WERI-Rb-1 (cell line): ENCODE measurements at regions not wholly inside any gene's neighbourhood (a gene's known extent, or its start where the extent isn't known, plus 50 kb on each side); places are given as distances from the start of the nearest gene placed in this dataset.
"Not testable (repeated sequence)": the region's sequence is repeated elsewhere in the genome, so short reads cannot be mapped to it uniquely, and the experiment has no call there.

Experiments used
- DNase-seq: peaks from one replicate; pipeline ENCODE4 v3.0.0-alpha.2; 2020
- H3K27ac ChIP-seq: fragments of 250-450 bp; sonication (Bioruptor Pico); 2 replicates; pipeline ENCODE4 v1.5.1; 2020; ENCODE audit warnings: mild to moderate bottlenecking, moderate library complexity
- H3K27me3 ChIP-seq: fragments of 250-450 bp; sonication (Bioruptor Pico); 2 replicates; pipeline ENCODE4 v1.5.1; 2021; ENCODE audit warnings: mild to moderate bottlenecking, low read depth, moderate library complexity; ENCODE audit not compliant: insufficient read depth, severe bottlenecking
- H3K36me3 ChIP-seq: fragments of 250-450 bp; sonication (Bioruptor Pico); 2 replicates; pipeline ENCODE4 v1.5.1; 2020; ENCODE audit warnings: mild to moderate bottlenecking, moderate library complexity
- H3K4me3 ChIP-seq: 2 replicates; pipeline ENCODE4 v1.5.1; 2011; ENCODE audit warnings: low read depth, mild to moderate bottlenecking, control low read depth, low read length
- H3K9me3 ChIP-seq: fragments of 250-450 bp; sonication (Bioruptor Pico); 2 replicates; pipeline ENCODE4 v1.5.1; 2021; ENCODE audit warnings: mild to moderate bottlenecking, moderate library complexity; ENCODE audit not compliant: severe bottlenecking
- TF ChIP-seq, protein P1 (sequence below): IDR thresholded peaks from 2 replicates; pipeline ENCODE4 v1.5.1; 2011; ENCODE audit warnings: low read depth, mild to moderate bottlenecking, control low read depth, inconsistent platforms, low read length

DNA sequence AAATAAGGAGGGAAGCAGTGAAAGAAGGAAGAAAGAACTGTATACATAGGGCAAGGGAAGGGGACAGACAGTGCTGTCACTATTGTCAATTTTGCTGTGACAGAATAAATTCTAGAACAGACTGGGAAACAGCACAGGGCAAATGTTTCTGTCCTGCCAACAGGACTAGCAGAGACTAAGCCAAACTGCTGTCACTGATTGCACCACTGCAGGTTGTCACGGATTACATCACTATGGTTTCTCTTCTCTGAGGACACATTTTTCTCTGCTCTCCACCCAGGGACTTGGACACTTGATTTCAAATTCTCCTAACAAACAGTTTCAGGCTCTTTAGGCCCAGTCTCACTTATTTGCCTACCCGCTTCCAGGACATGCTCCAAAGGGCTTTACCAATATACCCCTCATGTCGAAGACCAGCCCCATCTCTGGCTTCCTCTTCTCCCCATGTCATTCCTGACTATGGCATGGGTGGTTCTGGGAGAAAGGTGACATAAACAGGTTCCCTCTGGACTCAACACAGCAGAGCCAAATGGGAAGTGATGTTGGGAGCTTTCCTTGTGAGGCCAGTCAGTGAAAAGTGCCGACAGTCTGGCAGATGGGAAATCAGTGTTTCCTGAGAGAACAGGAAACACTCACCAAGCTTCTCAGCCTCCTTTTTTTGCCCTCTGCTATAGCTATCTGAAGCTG is 70.2 kb upstream of the ST3GAL6 start:
- Histone ChIP-seq H3K9me3 (no peaks in the 10 kb centered on the region), H3K4me3 (no peak overlapping the region), H3K27ac (no peak overlapping the region), H3K36me3 (no peaks in the 10 kb centered on the region), H3K27me3 (peaks cover 3% of the 10 kb centered on the region)
- TF ChIP-seq, protein P1, sequence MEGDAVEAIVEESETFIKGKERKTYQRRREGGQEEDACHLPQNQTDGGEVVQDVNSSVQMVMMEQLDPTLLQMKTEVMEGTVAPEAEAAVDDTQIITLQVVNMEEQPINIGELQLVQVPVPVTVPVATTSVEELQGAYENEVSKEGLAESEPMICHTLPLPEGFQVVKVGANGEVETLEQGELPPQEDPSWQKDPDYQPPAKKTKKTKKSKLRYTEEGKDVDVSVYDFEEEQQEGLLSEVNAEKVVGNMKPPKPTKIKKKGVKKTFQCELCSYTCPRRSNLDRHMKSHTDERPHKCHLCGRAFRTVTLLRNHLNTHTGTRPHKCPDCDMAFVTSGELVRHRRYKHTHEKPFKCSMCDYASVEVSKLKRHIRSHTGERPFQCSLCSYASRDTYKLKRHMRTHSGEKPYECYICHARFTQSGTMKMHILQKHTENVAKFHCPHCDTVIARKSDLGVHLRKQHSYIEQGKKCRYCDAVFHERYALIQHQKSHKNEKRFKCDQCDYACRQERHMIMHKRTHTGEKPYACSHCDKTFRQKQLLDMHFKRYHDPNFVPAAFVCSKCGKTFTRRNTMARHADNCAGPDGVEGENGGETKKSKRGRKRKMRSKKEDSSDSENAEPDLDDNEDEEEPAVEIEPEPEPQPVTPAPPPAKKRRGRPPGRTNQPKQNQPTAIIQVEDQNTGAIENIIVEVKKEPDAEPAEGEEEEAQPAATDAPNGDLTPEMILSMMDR = no peak
- DNase-seq = no peak

DNA sequence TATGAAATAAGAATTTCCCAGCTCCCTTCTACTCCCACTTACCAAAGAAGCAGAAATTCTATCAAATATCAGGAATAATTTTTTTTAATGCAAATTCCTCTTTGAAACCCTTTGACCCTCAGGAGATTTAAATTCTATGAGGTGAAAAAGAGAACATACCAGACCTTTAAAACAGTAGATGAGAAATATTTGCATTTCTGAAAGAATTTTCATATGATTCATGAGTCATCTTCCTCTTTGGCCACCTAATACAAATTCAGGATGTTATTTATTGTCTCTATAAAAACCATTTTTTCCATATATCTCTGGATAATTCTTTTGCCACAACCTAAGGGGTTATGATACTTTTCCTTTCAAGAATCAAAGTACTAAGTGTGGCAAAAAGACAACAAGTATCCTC is 67.3 kb upstream of the ST3GAL6 start:
- Histone ChIP-seq H3K4me3 (no peak overlapping the region), H3K36me3 (no peaks in the 10 kb centered on the region), H3K27ac (no peak overlapping the region), H3K27me3 (peaks cover 3% of the 10 kb centered on the region), H3K9me3 (no peaks in the 10 kb centered on the region)
- no peak for DNase-seq
- TF ChIP-seq, protein P1 = no peak

DNA sequence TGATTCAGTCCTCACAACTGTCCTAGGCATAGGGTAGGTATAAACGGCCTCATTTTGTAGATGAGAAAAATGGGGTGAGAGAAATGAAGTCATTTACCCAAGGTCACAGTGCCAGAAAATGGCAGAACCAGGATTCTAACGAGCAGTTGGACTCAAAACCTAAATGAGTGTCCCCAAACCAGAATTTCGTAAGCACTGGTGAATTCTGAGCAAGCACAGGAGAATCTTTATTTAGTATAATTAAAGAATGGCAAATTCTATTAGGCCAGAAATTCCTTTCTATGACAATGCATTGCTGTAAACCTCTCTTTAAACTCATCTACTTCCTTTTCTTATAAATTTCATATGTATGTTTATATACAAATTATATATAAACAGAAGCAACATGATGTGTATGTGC is 66.8 kb upstream of the ST3GAL6 start:
- not testable (repeated sequence) for H3K27me3 ChIP-seq, H3K27ac ChIP-seq, H3K36me3 ChIP-seq, DNase-seq, H3K9me3 ChIP-seq, H3K4me3 ChIP-seq

DNA sequence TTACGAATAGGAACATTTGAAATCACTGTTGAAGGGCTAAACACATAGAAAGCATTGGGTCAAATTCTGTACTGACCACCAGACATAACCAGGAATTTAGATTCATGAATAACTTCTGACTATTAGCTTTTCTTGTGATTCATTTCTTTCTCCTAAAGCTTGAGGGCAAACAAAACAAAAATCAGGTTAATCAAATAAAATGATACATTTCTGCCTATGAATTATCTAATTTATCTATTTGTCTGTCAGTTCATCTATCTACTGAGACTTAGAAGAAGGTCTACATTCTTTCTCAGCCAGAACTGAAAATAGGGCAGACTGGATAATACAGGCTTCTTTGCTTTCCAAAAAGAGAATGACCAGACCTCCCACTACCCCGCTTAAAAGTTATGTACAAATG is 65.9 kb upstream of the ST3GAL6 start:
- no peak overlapping the region for H3K4me3 ChIP-seq
- TF ChIP-seq, protein P1 = no peak
- DNase-seq = no peak
- no peaks in the 10 kb centered on the region for H3K9me3 ChIP-seq
- no peak overlapping the region for H3K27ac ChIP-seq
- H3K27me3 ChIP-seq = peaks cover 3% of the 10 kb centered on the region
- no peaks in the 10 kb centered on the region for H3K36me3 ChIP-seq

DNA sequence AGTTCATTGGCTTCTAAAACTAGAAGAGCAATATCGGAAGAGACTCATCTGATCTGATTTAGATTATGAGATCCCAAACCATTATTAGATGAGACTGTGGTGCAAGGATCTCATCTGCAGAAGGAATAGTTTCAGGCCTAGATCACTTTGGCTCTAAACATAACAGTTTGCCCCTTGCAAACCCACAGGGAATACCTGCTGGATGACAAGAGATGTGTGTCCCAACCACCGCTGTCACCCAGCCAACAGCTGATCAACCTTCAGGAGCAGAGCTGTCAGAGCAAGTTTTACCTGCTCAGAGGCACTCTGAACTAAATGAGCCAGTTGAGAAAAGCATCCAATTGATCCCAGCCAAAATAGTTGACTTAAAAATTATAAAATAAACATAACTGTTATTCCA is 64.0 kb upstream of the ST3GAL6 start:
- no peak for DNase-seq
- peaks cover 3% of the 10 kb centered on the region for H3K27me3 ChIP-seq
- TF ChIP-seq, protein P1 = no peak
- no peaks in the 10 kb centered on the region for H3K9me3 ChIP-seq
- H3K27ac ChIP-seq = no peak overlapping the region
- H3K36me3 ChIP-seq = no peaks in the 10 kb centered on the region
- H3K4me3 ChIP-seq = no peak overlapping the region

DNA sequence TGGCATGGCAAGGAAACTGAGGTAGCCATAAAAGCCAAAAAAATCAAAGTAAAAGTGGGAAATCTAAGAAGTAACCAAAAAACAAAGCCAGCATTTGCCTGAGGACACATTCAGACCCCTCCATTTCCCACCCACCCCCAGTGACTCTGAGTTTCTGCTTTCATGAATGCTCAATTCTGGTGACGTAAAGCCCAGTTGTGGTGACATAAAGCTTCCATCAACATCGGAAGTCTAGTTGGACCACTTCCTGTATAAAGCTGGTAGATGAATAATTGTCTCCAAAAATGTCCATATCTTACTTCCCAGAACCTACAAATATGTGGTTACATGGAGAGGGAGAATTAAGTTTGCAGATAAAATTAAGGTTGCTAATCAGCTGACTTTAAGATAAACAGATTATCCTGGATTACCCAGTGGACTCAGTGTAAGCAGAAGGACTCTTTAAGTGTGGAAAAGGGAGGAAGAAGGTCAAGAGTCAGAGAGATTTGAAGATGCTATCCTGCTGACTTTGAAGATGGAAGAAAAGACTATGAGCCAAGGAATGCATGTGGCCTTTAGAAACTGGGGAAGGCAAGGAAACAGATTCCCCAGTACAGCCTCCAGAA is 62.0 kb upstream of the ST3GAL6 start:
- H3K27ac ChIP-seq = no peak overlapping the region
- H3K27me3 ChIP-seq = peaks cover 8% of the 10 kb centered on the region
- TF ChIP-seq, protein P1 = no peak
- H3K4me3 ChIP-seq = no peak overlapping the region
- no peaks in the 10 kb centered on the region for H3K36me3 ChIP-seq
- H3K9me3 ChIP-seq = no peaks in the 10 kb centered on the region
- no peak for DNase-seq
